IgD-negative memory B cell (primary cell): ENCODE measurements at regions not wholly inside any gene's neighbourhood (a gene's known extent, or its start where the extent isn't known, plus 50 kb on each side); places are given as distances from the start of the nearest gene placed in this dataset.
"Not testable (repeated sequence)": the region's sequence is repeated elsewhere in the genome, so short reads cannot be mapped to it uniquely, and the experiment has no call there.

Experiments used
- H3K27ac Mint-ChIP-seq, 3 donors: one replicate each; pipeline ENCODE4 v1.8.0; 2020 to 2022; ENCODE audit warnings: mild to moderate bottlenecking in 3 of 3, mixed read lengths in 3 of 3, moderate library complexity in 1 of 3
- H3K27me3 Mint-ChIP-seq: one replicate; pipeline ENCODE4 v1.8.0; 2021; ENCODE audit warnings: mixed read lengths
- H3K36me3 Mint-ChIP-seq: one replicate; pipeline ENCODE4 v1.8.0; 2020; ENCODE audit warnings: mild to moderate bottlenecking, mixed read lengths
- H3K4me1 Mint-ChIP-seq, 3 donors: one replicate each; pipeline ENCODE4 v1.8.0; 2020 to 2022; ENCODE audit warnings: mixed read lengths in 3 of 3, mild to moderate bottlenecking in 1 of 3
- H3K4me3 Mint-ChIP-seq, 4 donors: one replicate each; pipeline ENCODE4 v1.8.0; 2020 to 2022; ENCODE audit warnings: mild to moderate bottlenecking in 4 of 4, mixed read lengths in 4 of 4, moderate library complexity in 3 of 4
- H3K9me3 Mint-ChIP-seq, 3 donors: one replicate each; pipeline ENCODE4 v1.8.0; 2020 to 2021; ENCODE audit warnings: mixed read lengths in 3 of 3, mild to moderate bottlenecking in 1 of 3

- Mint-ChIP-seq H3K4me3 (no peak overlapping the region), H3K9me3 (no peaks in the 10 kb centered on the region), H3K27me3 (no peaks in the 10 kb centered on the region), H3K27ac (no peak overlapping the region), H3K36me3 (no peaks in the 10 kb centered on the region), H3K4me1 (peaks cover 0 to under 1% (median 0%) of the 10 kb centered on the region in 3 donors)
These were observed 229.2 kb upstream of the SGK1 start for GRCh38 chr6:134546962-134547645.

- Mint-ChIP-seq H3K9me3 (no peaks in the 10 kb centered on the region), H3K4me3 (no peak overlapping the region), H3K4me1 (no peaks in the 10 kb centered on the region), H3K27ac (no peak overlapping the region), H3K27me3 (no peaks in the 10 kb centered on the region), H3K36me3 (no peaks in the 10 kb centered on the region)
These were observed 226.8 kb upstream of the SGK1 start for GRCh38 chr6:134544737-134545136.

GRCh38 chr6:134543128-134543527 lies 225.2 kb upstream of the SGK1 start:
- H3K36me3 Mint-ChIP-seq: no peaks in the 10 kb centered on the region
- H3K4me1 Mint-ChIP-seq: no peaks in the 10 kb centered on the region
- no peak overlapping the region for H3K27ac Mint-ChIP-seq
- no peaks in the 10 kb centered on the region for H3K27me3 Mint-ChIP-seq
- no peaks in the 10 kb centered on the region for H3K9me3 Mint-ChIP-seq
- no peak overlapping the region for H3K4me3 Mint-ChIP-seq

GRCh38 chr6:134541001-134541400 lies 223.1 kb upstream of the SGK1 start:
- Mint-ChIP-seq H3K27ac (no peak overlapping the region), H3K4me3 (no peak overlapping the region), H3K9me3 (no peaks in the 10 kb centered on the region), H3K4me1 (no peaks in the 10 kb centered on the region), H3K36me3 (no peaks in the 10 kb centered on the region), H3K27me3 (no peaks in the 10 kb centered on the region)

- Mint-ChIP-seq H3K36me3 (no peaks in the 10 kb centered on the region), H3K27ac (no peak overlapping the region), H3K4me1 (no peaks in the 10 kb centered on the region), H3K4me3 (no peak overlapping the region), H3K27me3 (no peaks in the 10 kb centered on the region), H3K9me3 (no peaks in the 10 kb centered on the region)
These were observed 222.0 kb upstream of the SGK1 start for GRCh38 chr6:134539865-134540323.

- H3K4me3 Mint-ChIP-seq, H3K27me3 Mint-ChIP-seq, H3K4me1 Mint-ChIP-seq, H3K27ac Mint-ChIP-seq, H3K9me3 Mint-ChIP-seq, H3K36me3 Mint-ChIP-seq: not testable (repeated sequence)
These were observed 219.9 kb upstream of the SGK1 start for GRCh38 chr6:134537765-134538164.

GRCh38 chr6:134537146-134537555 lies 219.2 kb upstream of the SGK1 start:
- no peaks in the 10 kb centered on the region for H3K27me3 Mint-ChIP-seq
- peak overlapping the region in 1 of 3 donors; percentile 54 for H3K27ac Mint-ChIP-seq
- H3K9me3 Mint-ChIP-seq: no peaks in the 10 kb centered on the region
- no peak overlapping the region for H3K4me3 Mint-ChIP-seq
- H3K4me1 Mint-ChIP-seq: no peaks in the 10 kb centered on the region
- no peaks in the 10 kb centered on the region for H3K36me3 Mint-ChIP-seq

GRCh38 chr6:134535831-134536230 lies 217.9 kb upstream of the SGK1 start:
- Mint-ChIP-seq H3K4me3 (no peak overlapping the region), H3K36me3 (peaks cover 2% of the 10 kb centered on the region), H3K4me1 (peaks cover 0 to under 1% (median 0%) of the 10 kb centered on the region in 3 donors), H3K27ac (no peak overlapping the region), H3K27me3 (no peaks in the 10 kb centered on the region), H3K9me3 (no peaks in the 10 kb centered on the region)

GRCh38 chr6:134534708-134535149 lies 216.8 kb upstream of the SGK1 start:
- H3K4me1 Mint-ChIP-seq: peaks cover 0 to 2% (median 0%) of the 10 kb centered on the region in 3 donors
- H3K27me3 Mint-ChIP-seq: no peaks in the 10 kb centered on the region
- peaks cover 2% of the 10 kb centered on the region for H3K36me3 Mint-ChIP-seq
- H3K27ac Mint-ChIP-seq: no peak overlapping the region
- no peak overlapping the region for H3K4me3 Mint-ChIP-seq
- peaks cover 0 to 2% (median 0%) of the 10 kb centered on the region in 3 donors for H3K9me3 Mint-ChIP-seq

GRCh38 chr6:134533991-134534390 lies 216.1 kb upstream of the SGK1 start:
- H3K4me1 Mint-ChIP-seq: peaks cover 0 to 2% (median 0%) of the 10 kb centered on the region in 3 donors
- no peak overlapping the region for H3K27ac Mint-ChIP-seq
- H3K27me3 Mint-ChIP-seq: no peaks in the 10 kb centered on the region
- peaks cover 4% of the 10 kb centered on the region for H3K36me3 Mint-ChIP-seq
- no peak overlapping the region for H3K4me3 Mint-ChIP-seq
- H3K9me3 Mint-ChIP-seq: peaks cover 0 to 2% (median 0%) of the 10 kb centered on the region in 3 donors

- Mint-ChIP-seq H3K27ac (no peak overlapping the region), H3K36me3 (peaks cover 4% of the 10 kb centered on the region), H3K27me3 (no peaks in the 10 kb centered on the region), H3K4me3 (no peak overlapping the region), H3K4me1 (peaks cover 0 to 2% (median 0%) of the 10 kb centered on the region in 3 donors), H3K9me3 (peaks cover 0 to 2% (median 0%) of the 10 kb centered on the region in 3 donors)
These were observed 215.0 kb upstream of the SGK1 start for GRCh38 chr6:134532694-134533624.

- peaks cover 0 to 2% (median 0%) of the 10 kb centered on the region in 3 donors for H3K9me3 Mint-ChIP-seq
These were observed 213.7 kb upstream of the SGK1 start for GRCh38 chr6:134531611-134532010.

GRCh38 chr6:134531188-134531551 lies 213.3 kb upstream of the SGK1 start:
- Mint-ChIP-seq H3K9me3 (peaks cover 0 to 2% (median 0%) of the 10 kb centered on the region in 3 donors), H3K27ac (no peak overlapping the region), H3K36me3 (peaks cover 4% of the 10 kb centered on the region), H3K4me1 (peaks cover 0 to 3% (median 0%) of the 10 kb centered on the region in 3 donors), H3K27me3 (peaks cover 1% of the 10 kb centered on the region), H3K4me3 (no peak overlapping the region)

More at GRCh38 chr6:134531611-134532010, 213.7 kb upstream of the SGK1 start:
- H3K27me3 Mint-ChIP-seq: peaks cover 1% of the 10 kb centered on the region
- no peak overlapping the region for H3K4me3 Mint-ChIP-seq
- peaks cover 0 to 3% (median 0%) of the 10 kb centered on the region in 3 donors for H3K4me1 Mint-ChIP-seq
- no peak overlapping the region for H3K27ac Mint-ChIP-seq
- peaks cover 4% of the 10 kb centered on the region for H3K36me3 Mint-ChIP-seq

- Mint-ChIP-seq H3K27ac (no peak overlapping the region), H3K36me3 (peaks cover 4% of the 10 kb centered on the region), H3K4me3 (no peak overlapping the region), H3K4me1 (peaks cover 0 to 3% (median 0%) of the 10 kb centered on the region in 3 donors), H3K27me3 (peaks cover 1% of the 10 kb centered on the region), H3K9me3 (peaks cover 0 to 4% (median 0%) of the 10 kb centered on the region in 3 donors)
These were observed 212.0 kb upstream of the SGK1 start for GRCh38 chr6:134529921-134530320.

GRCh38 chr6:134529305-134529704 lies 211.4 kb upstream of the SGK1 start:
- Mint-ChIP-seq H3K27me3 (peaks cover 1% of the 10 kb centered on the region), H3K4me1 (peaks cover 0 to 3% (median 0%) of the 10 kb centered on the region in 3 donors), H3K36me3 (peaks cover 4% of the 10 kb centered on the region), H3K4me3 (no peak overlapping the region), H3K9me3 (peaks cover 0 to 4% (median 0%) of the 10 kb centered on the region in 3 donors), H3K27ac (no peak overlapping the region)
